Hippocampal formation (tissue), 2 donors: ENCODE measurements at regions not wholly inside any gene's neighbourhood (a gene's known extent, or its start where the extent isn't known, plus 50 kb on each side); places are given as distances from the start of the nearest gene placed in this dataset.

Experiments used
- DNase-seq, 2 donors: peaks; one replicate each; lab custom pipeline; 2025; lab: John Stamatoyannopoulos, UW

GRCh38 chr11:10619131-10619680, 50.7 kb upstream of the LYVE1 start:
- DNase-seq, result no peak

GRCh38 chr11:10618490-10618889, 50.0 kb upstream of the LYVE1 start:
- no peak for DNase-seq
